HepG2 (cell line): ENCODE measurements at regions not wholly inside any gene's neighbourhood (a gene's known extent, or its start where the extent isn't known, plus 50 kb on each side); places are given as distances from the start of the nearest gene placed in this dataset.

Experiments used
- ATAC-seq: fragments of 200-7000 bp; cut with Tn5 transposase; 3 replicates; pipeline ENCODE4 v1.9.1; 2020; ENCODE audit warnings: mild to moderate bottlenecking, moderate library complexity
- BruUV-seq: library from RNA; stranded (reverse); fragments of 400-500 nt; replicated peaks from 2 replicates; lab custom pipeline; 2021; lab: Mats Ljungman, UMichigan
- CTCF ChIA-PET: fragments of 300-600 bp; formaldehyde crosslinking; extraction: SDS; loops from one replicate; lab custom pipeline; 2021; ENCODE audit warnings: low total read pairs, inconsistent platforms, low intra/inter-chr PET ratio; lab: Yijun Ruan, JAX
- POLR2A ChIA-PET: fragments of 350-600 bp; sonication (Branson Sonifier 250); formaldehyde crosslinking; loops from one replicate; lab custom pipeline; 2020; ENCODE audit warnings: antibody characterized with exemption, inconsistent platforms; lab: Yijun Ruan, JAX
- DNase-seq: peaks from one replicate; pipeline ENCODE4 v3.0.0-alpha.2; 2015; ENCODE audit warnings: low spot score
- FAIRE-seq: peaks from 3 replicates; lab custom pipeline; 2011; peaks lifted over from hg19 to GRCh38; lab: Jason Lieb, UNC
- H2AFZ ChIP-seq: one replicate; pipeline ENCODE4 v1.6.1; 2011; ENCODE audit warnings: low read length, inconsistent platforms
- H3K27ac ChIP-seq: fragments of 300-600 bp; 3 replicates; pipeline ENCODE4 v1.8.0; 2011; ENCODE audit warnings: mixed run types, mild to moderate bottlenecking, mixed read lengths, low read length, inconsistent platforms; ENCODE audit not compliant: insufficient read depth; ENCODE audit errors: extremely low read length
- H3K27me3 ChIP-seq, 2 experiments: fragments of 200-600 bp in 1 of 2; 2 replicates in 1 of 2; 3 replicates in 1 of 2; pipeline versions ENCODE4 v1.6.0 to v1.8.0; 2011; ENCODE audit warnings: low read length in 2 of 2, mild to moderate bottlenecking in 2 of 2, moderate library complexity in 2 of 2, inconsistent platforms in 1 of 2; ENCODE audit not compliant: insufficient read depth in 2 of 2, control insufficient read depth in 1 of 2
- H3K36me3 ChIP-seq, 2 experiments: fragments of 200-600 bp in 1 of 2; replicated peaks in 1 of 2; 2 replicates in 1 of 2; 3 replicates in 1 of 2; pipeline versions ENCODE4 v1.5.1 to v1.8.0; 2011; ENCODE audit warnings: low read length in 2 of 2, inconsistent platforms in 1 of 2; ENCODE audit not compliant: insufficient read depth in 2 of 2, control insufficient read depth in 1 of 2
- H3K4me1 ChIP-seq: 2 replicates; pipeline ENCODE4 v1.5.1; 2012; ENCODE audit warnings: low read length, inconsistent platforms; ENCODE audit not compliant: insufficient read depth
- H3K4me2 ChIP-seq: 2 replicates; pipeline ENCODE4 v1.6.0; 2011; ENCODE audit warnings: low read depth, low read length, inconsistent platforms
- H3K4me3 ChIP-seq, 3 experiments: fragments of 200-600 bp in 1 of 3; sonication (generic), shearing (Covaris generic) in 1 of 3; replicated peaks in 1 of 3; 2 replicates each; pipeline ENCODE4 v1.5.1; 2011 to 2016; ENCODE audit warnings: low read length in 3 of 3, inconsistent platforms in 2 of 3, low read depth in 2 of 3, mild to moderate bottlenecking in 2 of 3, control low read depth in 1 of 3, mixed read lengths in 1 of 3; ENCODE audit not compliant: insufficient read depth in 1 of 3
- H3K79me2 ChIP-seq: one replicate; pipeline ENCODE4 v1.6.1; 2011; ENCODE audit warnings: low read length, inconsistent platforms; ENCODE audit not compliant: insufficient read depth
- H3K9ac ChIP-seq: 2 replicates; pipeline ENCODE4 v1.6.0; 2011; ENCODE audit warnings: mild to moderate bottlenecking, low read depth, low read length, inconsistent platforms; ENCODE audit not compliant: insufficient read depth
- H3K9me3 ChIP-seq: 2 replicates; pipeline ENCODE4 v1.5.1; 2012; ENCODE audit warnings: mild to moderate bottlenecking, low read length
- H4K20me1 ChIP-seq: 2 replicates; pipeline ENCODE4 v1.6.0; 2011; ENCODE audit warnings: inconsistent platforms, mild to moderate bottlenecking, low read length, moderate library complexity; ENCODE audit not compliant: insufficient read depth
- ARID3A ChIP-seq: IDR thresholded peaks from 2 replicates; pipeline ENCODE4 v1.6.1; 2012; ENCODE audit warnings: low read depth, low read length, improper control_type of control experiment
- CCDC6 ChIP-seq: sonication (generic); formaldehyde crosslinking; IDR thresholded peaks from 2 replicates; pipeline ENCODE4 v1.8.1; 2022; ENCODE audit warnings: mild to moderate bottlenecking, missing genetic modification reagents, moderate library complexity
- ETV6 ChIP-seq: sonication (generic); formaldehyde crosslinking; conservative IDR thresholded peaks from 2 replicates; pipeline ENCODE4 v1.4.0; 2020; ENCODE audit warnings: missing genetic modification reagents
- FOXK2 ChIP-seq: fragments of 450-650 bp; IDR thresholded peaks from 2 replicates; pipeline ENCODE4 v1.6.1; 2016
- KLF11 ChIP-seq: IDR thresholded peaks from 2 replicates; pipeline ENCODE4 v1.6.1; 2016; ENCODE audit warnings: missing compliant biosample characterization
- NONO ChIP-seq, 2 experiments: fragments of 450-650 bp in 1 of 2; sonication (generic) in 1 of 2; formaldehyde crosslinking in 1 of 2; IDR thresholded peaks in 1 of 2; conservative IDR thresholded peaks in 1 of 2; 2 replicates each; pipeline versions ENCODE4 v1.6.1 to v1.8.0; 2017 to 2022; ENCODE audit warnings: mild to moderate bottlenecking in 1 of 2, missing genetic modification reagents in 1 of 2, moderate library complexity in 1 of 2
- SKI ChIP-seq: fragments of 450-650 bp; IDR thresholded peaks from one replicate; pipeline ENCODE4 v1.6.1; 2018; ENCODE audit warnings: mild to moderate bottlenecking; ENCODE audit not compliant: partially characterized antibody
- SRF ChIP-seq: IDR thresholded peaks from 2 replicates; pipeline ENCODE4 v1.6.1; 2011; ENCODE audit warnings: mild to moderate bottlenecking, low read depth, low read length, moderate library complexity
- TFAP4 ChIP-seq: sonication (generic); IDR thresholded peaks from 2 replicates; pipeline ENCODE4 v1.6.1; 2016; ENCODE audit warnings: low read depth, borderline replicate concordance
- ZNF30 ChIP-seq: sonication (generic); formaldehyde crosslinking; IDR thresholded peaks from 2 replicates; pipeline ENCODE4 v1.5.0; 2020; ENCODE audit warnings: mild to moderate bottlenecking, missing genetic modification reagents
- ZNF468 ChIP-seq: sonication (generic); formaldehyde crosslinking; IDR thresholded peaks from 2 replicates; pipeline ENCODE4 v1.8.0; 2022; ENCODE audit warnings: mild to moderate bottlenecking, moderate library complexity, missing genetic modification reagents
- ZNF570 ChIP-seq: sonication (generic); formaldehyde crosslinking; IDR thresholded peaks from 2 replicates; pipeline ENCODE4 v1.4.0; 2020; ENCODE audit warnings: mild to moderate bottlenecking, missing genetic modification reagents, borderline replicate concordance
- ZNF598 ChIP-seq: sonication (generic); formaldehyde crosslinking; IDR thresholded peaks from 2 replicates; pipeline ENCODE4 v1.5.1; 2020; ENCODE audit warnings: mild to moderate bottlenecking, missing genetic modification reagents, borderline replicate concordance
- ZNF781 ChIP-seq: sonication (generic); formaldehyde crosslinking; IDR thresholded peaks from 2 replicates; pipeline ENCODE4 v1.5.1; 2020; ENCODE audit warnings: borderline replicate concordance, mild to moderate bottlenecking, missing genetic modification reagents; ENCODE audit errors: not compliant biosample characterization
- WGBS: methylation state at CpG from one replicate; pipeline ENCODE4 v1.1.6; 2017; ENCODE audit warnings: low lambda C conversion rate; 5-methylcytosine and 5-hydroxymethylcytosine counted together
- in situ Hi-C: cut with HindIII; loops from 2 replicates; pipeline ENCODE4 v1.10.0; 2017; ENCODE audit warnings: low pct_unique_long_range_greater_than_20kb; ENCODE audit not compliant: extremely low pct_ligation_motif_present
- intact Hi-C: fragments of 100-400 bp; cut with micrococcal nuclease; formaldehyde crosslinking; loops from one replicate; pipeline ENCODE4 v1.10.0; 2022; ENCODE audit not compliant: unreplicated experiment
- TF ChIP-seq, protein P1 (sequence below): sonication (generic); formaldehyde crosslinking; IDR thresholded peaks from 2 replicates; pipeline ENCODE4 v1.4.0; 2020; ENCODE audit warnings: missing genetic modification reagents
- TF ChIP-seq, protein P2 (sequence below): sonication (generic); formaldehyde crosslinking; IDR thresholded peaks from 2 replicates; pipeline ENCODE4 v1.5.1; 2020; ENCODE audit warnings: mild to moderate bottlenecking, missing genetic modification reagents, borderline replicate concordance

DNA sequence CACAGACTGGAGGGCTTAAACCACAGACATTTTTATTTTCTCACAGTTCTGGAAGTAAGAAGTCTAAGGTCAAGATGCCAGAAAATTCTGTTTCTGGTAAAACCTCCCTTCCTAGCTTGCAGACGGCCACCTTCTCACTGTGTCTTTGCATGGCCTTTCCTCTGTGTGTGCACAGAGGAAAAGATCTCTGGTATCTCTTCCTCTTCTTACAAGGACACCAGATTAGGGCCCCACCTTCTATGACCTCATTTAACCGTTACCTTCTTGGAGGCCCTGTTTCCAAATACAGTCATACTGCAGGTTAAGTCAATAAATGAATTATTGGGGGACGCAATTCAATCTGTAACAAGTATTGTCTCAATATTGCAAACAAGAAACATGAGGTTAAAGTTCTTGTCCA, 63.0 kb upstream of the PRDX6 start:
- no TSS peak for BruUV-seq
- no peak for FAIRE-seq
- no peak for DNase-seq
- H3K4me3 ChIP-seq = no peak overlapping the region
- TF ChIP-seq, protein P1, sequence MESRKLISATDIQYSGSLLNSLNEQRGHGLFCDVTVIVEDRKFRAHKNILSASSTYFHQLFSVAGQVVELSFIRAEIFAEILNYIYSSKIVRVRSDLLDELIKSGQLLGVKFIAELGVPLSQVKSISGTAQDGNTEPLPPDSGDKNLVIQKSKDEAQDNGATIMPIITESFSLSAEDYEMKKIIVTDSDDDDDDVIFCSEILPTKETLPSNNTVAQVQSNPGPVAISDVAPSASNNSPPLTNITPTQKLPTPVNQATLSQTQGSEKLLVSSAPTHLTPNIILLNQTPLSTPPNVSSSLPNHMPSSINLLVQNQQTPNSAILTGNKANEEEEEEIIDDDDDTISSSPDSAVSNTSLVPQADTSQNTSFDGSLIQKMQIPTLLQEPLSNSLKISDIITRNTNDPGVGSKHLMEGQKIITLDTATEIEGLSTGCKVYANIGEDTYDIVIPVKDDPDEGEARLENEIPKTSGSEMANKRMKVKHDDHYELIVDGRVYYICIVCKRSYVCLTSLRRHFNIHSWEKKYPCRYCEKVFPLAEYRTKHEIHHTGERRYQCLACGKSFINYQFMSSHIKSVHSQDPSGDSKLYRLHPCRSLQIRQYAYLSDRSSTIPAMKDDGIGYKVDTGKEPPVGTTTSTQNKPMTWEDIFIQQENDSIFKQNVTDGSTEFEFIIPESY (CRISPR knock-in tag) = no peak
- TF ChIP-seq, protein P2, sequence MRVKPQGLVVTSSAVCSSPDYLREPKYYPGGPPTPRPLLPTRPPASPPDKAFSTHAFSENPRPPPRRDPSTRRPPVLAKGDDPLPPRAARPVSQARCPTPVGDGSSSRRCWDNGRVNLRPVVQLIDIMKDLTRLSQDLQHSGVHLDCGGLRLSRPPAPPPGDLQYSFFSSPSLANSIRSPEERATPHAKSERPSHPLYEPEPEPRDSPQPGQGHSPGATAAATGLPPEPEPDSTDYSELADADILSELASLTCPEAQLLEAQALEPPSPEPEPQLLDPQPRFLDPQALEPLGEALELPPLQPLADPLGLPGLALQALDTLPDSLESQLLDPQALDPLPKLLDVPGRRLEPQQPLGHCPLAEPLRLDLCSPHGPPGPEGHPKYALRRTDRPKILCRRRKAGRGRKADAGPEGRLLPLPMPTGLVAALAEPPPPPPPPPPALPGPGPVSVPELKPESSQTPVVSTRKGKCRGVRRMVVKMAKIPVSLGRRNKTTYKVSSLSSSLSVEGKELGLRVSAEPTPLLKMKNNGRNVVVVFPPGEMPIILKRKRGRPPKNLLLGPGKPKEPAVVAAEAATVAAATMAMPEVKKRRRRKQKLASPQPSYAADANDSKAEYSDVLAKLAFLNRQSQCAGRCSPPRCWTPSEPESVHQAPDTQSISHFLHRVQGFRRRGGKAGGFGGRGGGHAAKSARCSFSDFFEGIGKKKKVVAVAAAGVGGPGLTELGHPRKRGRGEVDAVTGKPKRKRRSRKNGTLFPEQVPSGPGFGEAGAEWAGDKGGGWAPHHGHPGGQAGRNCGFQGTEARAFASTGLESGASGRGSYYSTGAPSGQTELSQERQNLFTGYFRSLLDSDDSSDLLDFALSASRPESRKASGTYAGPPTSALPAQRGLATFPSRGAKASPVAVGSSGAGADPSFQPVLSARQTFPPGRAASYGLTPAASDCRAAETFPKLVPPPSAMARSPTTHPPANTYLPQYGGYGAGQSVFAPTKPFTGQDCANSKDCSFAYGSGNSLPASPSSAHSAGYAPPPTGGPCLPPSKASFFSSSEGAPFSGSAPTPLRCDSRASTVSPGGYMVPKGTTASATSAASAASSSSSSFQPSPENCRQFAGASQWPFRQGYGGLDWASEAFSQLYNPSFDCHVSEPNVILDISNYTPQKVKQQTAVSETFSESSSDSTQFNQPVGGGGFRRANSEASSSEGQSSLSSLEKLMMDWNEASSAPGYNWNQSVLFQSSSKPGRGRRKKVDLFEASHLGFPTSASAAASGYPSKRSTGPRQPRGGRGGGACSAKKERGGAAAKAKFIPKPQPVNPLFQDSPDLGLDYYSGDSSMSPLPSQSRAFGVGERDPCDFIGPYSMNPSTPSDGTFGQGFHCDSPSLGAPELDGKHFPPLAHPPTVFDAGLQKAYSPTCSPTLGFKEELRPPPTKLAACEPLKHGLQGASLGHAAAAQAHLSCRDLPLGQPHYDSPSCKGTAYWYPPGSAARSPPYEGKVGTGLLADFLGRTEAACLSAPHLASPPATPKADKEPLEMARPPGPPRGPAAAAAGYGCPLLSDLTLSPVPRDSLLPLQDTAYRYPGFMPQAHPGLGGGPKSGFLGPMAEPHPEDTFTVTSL (CRISPR knock-in tag) = no peak
- TF ChIP-seq ZNF781 (CRISPR knock-in tag) (no peak), ZNF468 (no peak), ZNF30 (CRISPR knock-in tag) (no peak), KLF11 (no peak), TFAP4 (no peak), FOXK2 (no peak), ETV6 (CRISPR knock-in tag) (no peak), NONO (IDR thresholded peaks at IDR 0.05) (no peak), NONO (CRISPR knock-in tag; conservative IDR thresholded peaks at IDR 0.05) (no peak), SKI (no peak), ZNF570 (no peak), ARID3A (no peak), SRF (no peak), CCDC6 (CRISPR knock-in tag) (no peak), ZNF598 (CRISPR knock-in tag) (no peak)
- TF ChIP-seq, all 625 proteins: peak for 0
- Histone ChIP-seq H3K4me2 (no peak overlapping the region), H3K4me1 (no peaks in the 10 kb centered on the region), H3K36me3 (peaks cover 5 to 14% of the 10 kb centered on the region in 2 experiments; a peak in 4 of 5 replicates), H4K20me1 (no peaks in the 10 kb centered on the region), H3K79me2 (no peaks in the 10 kb centered on the region), H3K27ac (no peak overlapping the region), H2AFZ (no peak overlapping the region), H3K9ac (no peak overlapping the region), H3K27me3 (no peaks in the 10 kb centered on the region), H3K9me3 (no peaks in the 10 kb centered on the region)
- intact Hi-C loops = no loop called here
- ChIA-PET CTCF (no interaction called here), POLR2A (no interaction called here)
- 100% methylated on average over 3 of the region's 3 CpGs for WGBS
- ATAC-seq = no peak
- in situ Hi-C loops = loop anchor here (10.0 kb wide), 1 partner anchor 669 kb away; no protein-coding TSS in a partner anchor
